Neural cell (in vitro differentiated cells): ENCODE measurements at regions not wholly inside any gene's neighbourhood (a gene's known extent, or its start where the extent isn't known, plus 50 kb on each side); places are given as distances from the start of the nearest gene placed in this dataset.

Experiments
- H2AFZ ChIP-seq: fragments of 200-600, 300-800 bp; sonication (generic), shearing (Covaris generic); 2 replicates; pipeline ENCODE4 v1.6.0; 2014; ENCODE audit warnings: low read depth, mild to moderate bottlenecking, antibody characterized with exemption, low read length, moderate library complexity
- H3F3A ChIP-seq: fragments of 200-600 bp; shearing (Covaris generic); 2 replicates; pipeline ENCODE4 v1.6.1; 2016; ENCODE audit warnings: mild to moderate bottlenecking, moderate library complexity, mixed read lengths, antibody characterized with exemption, low read length; ENCODE audit not compliant: insufficient read depth, poor library complexity, severe bottlenecking
- H3K27ac ChIP-seq: fragments of 200-600, 300-800 bp; sonication (generic), shearing (Covaris generic); 2 replicates; pipeline ENCODE4 v1.5.1; 2014; ENCODE audit warnings: mild to moderate bottlenecking, low read length, moderate library complexity
- H3K27me3 ChIP-seq: fragments of 300-800, 200-600 bp; sonication (generic), shearing (Covaris generic); 2 replicates; pipeline ENCODE4 v1.6.0; 2014; ENCODE audit warnings: mild to moderate bottlenecking, low read depth, low read length, moderate library complexity; ENCODE audit not compliant: insufficient read depth
- H3K36me3 ChIP-seq: fragments of 300-800, 200-600 bp; sonication (generic), shearing (Covaris generic); 2 replicates; pipeline ENCODE4 v1.5.1; 2014; ENCODE audit warnings: mild to moderate bottlenecking, antibody characterized with exemption, low read length, moderate library complexity; ENCODE audit not compliant: insufficient read depth
- H3K4me2 ChIP-seq: fragments of 300-800, 200-600 bp; sonication (generic), shearing (Covaris generic); 2 replicates; pipeline ENCODE4 v1.6.0; 2014; ENCODE audit warnings: mild to moderate bottlenecking, low read length
- H3K4me3 ChIP-seq: fragments of 300-800, 200-600 bp; sonication (generic), shearing (Covaris generic); 2 replicates; pipeline ENCODE4 v1.5.1; 2014; ENCODE audit warnings: mild to moderate bottlenecking, low read length, moderate library complexity
- H3K79me2 ChIP-seq: fragments of 200-600 bp; shearing (Covaris generic); replicated peaks from 2 replicates; pipeline ENCODE4 v1.6.0; 2014; ENCODE audit warnings: mild to moderate bottlenecking, low read length, moderate library complexity; ENCODE audit not compliant: insufficient read depth
- H3K9ac ChIP-seq: fragments of 300-800, 200-600 bp; sonication (generic), shearing (Covaris generic); 2 replicates; pipeline ENCODE4 v1.6.1; 2016; ENCODE audit warnings: mild to moderate bottlenecking, low read length, mixed read lengths
- H3K9me2 ChIP-seq: fragments of 200-600 bp; shearing (Covaris generic); 2 replicates; pipeline ENCODE4 v1.6.1; 2016; ENCODE audit warnings: mild to moderate bottlenecking, low read length, mixed read lengths; ENCODE audit not compliant: insufficient read depth
- H3K9me3 ChIP-seq: fragments of 200-600, 300-800 bp; sonication (generic), shearing (Covaris generic); 2 replicates; pipeline ENCODE4 v1.6.1; 2016; ENCODE audit warnings: mild to moderate bottlenecking, mixed run types, low read length, moderate library complexity, mixed read lengths
- H4K20me1 ChIP-seq: fragments of 200-600 bp; shearing (Covaris generic); 2 replicates; pipeline ENCODE4 v1.6.1; 2016; ENCODE audit warnings: mild to moderate bottlenecking, mixed run types; ENCODE audit not compliant: insufficient read depth
- EP300 ChIP-seq: fragments of 450-650 bp; conservative IDR thresholded peaks from 2 replicates; pipeline ENCODE4 v1.6.1; 2014; ENCODE audit warnings: antibody characterized with exemption, mild to moderate bottlenecking, moderate library complexity; ENCODE audit not compliant: poor library complexity, severe bottlenecking
- EZH2 ChIP-seq: fragments of 200-600, 300-800 bp; shearing (Covaris generic), sonication (generic); IDR thresholded peaks from 2 replicates; pipeline ENCODE4 v1.6.1; 2014; ENCODE audit warnings: antibody characterized with exemption, low read length, borderline replicate concordance, mild to moderate bottlenecking; ENCODE audit not compliant: insufficient read depth, poor library complexity, severe bottlenecking
- MXI1 ChIP-seq: fragments of 450-650 bp; conservative IDR thresholded peaks from 2 replicates; pipeline ENCODE4 v1.6.1; 2014; ENCODE audit warnings: antibody characterized with exemption, mild to moderate bottlenecking; ENCODE audit not compliant: poor library complexity, severe bottlenecking
- POLR2AphosphoS5 ChIP-seq: IDR thresholded peaks from 2 replicates; pipeline ENCODE4 v1.6.1; 2012
- RAD21 ChIP-seq: fragments of 450-650 bp; conservative IDR thresholded peaks from 2 replicates; pipeline ENCODE4 v1.6.1; 2014; ENCODE audit warnings: antibody characterized with exemption, mild to moderate bottlenecking, moderate library complexity
- SMC3 ChIP-seq: fragments of 450-650 bp; conservative IDR thresholded peaks from 2 replicates; pipeline ENCODE4 v1.6.1; 2014; ENCODE audit warnings: antibody characterized with exemption, mild to moderate bottlenecking, moderate library complexity; ENCODE audit not compliant: poor library complexity
- TAF1 ChIP-seq: IDR thresholded peaks from 2 replicates; pipeline ENCODE4 v1.6.1; 2012; ENCODE audit warnings: low read depth
- TF ChIP-seq, protein P1 (sequence below): IDR thresholded peaks from 2 replicates; pipeline ENCODE4 v1.6.1; 2012; ENCODE audit warnings: borderline replicate concordance
- TF ChIP-seq, protein P2 (sequence below): fragments of 450-650 bp; IDR thresholded peaks from 2 replicates; pipeline ENCODE4 v1.5.1; 2014; ENCODE audit warnings: antibody characterized with exemption, mild to moderate bottlenecking, moderate library complexity; ENCODE audit not compliant: poor library complexity, severe bottlenecking

DNA sequence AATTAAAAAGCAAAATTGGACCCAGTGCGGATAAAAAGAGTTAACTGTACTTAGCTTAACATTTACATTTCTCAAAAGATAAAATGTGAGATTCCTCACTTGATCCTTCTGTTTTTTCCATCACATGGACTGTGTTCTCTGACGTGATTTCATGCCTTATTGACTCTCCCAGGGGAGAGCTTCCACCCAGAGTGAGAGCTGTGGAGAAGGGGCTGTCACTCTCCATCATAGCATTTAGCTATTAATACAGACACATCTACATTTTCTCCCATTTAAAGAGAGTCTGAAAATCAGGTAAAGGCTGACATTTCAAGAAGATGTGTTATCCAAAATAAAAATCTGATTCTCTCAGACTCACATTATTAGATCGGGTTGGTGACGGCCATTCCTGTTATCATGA is 493.8 kb downstream of the FBXO15 start:
- Histone ChIP-seq H3K4me3 (peak overlapping the region; percentile 18), H3K27me3 (no peaks in the 10 kb centered on the region), H4K20me1 (no peaks in the 10 kb centered on the region), H3K9ac (no peak overlapping the region), H3K36me3 (no peaks in the 10 kb centered on the region), H3K27ac (peak overlapping the region; percentile 61), H3F3A (no peaks in the 10 kb centered on the region), H3K9me3 (no peaks in the 10 kb centered on the region), H3K79me2 (no peaks in the 10 kb centered on the region), H2AFZ (no peak overlapping the region), H3K4me2 (peak overlapping the region; percentile 37), H3K9me2 (no peaks in the 10 kb centered on the region)
- TF ChIP-seq EP300 (peak; percentile 74), EZH2 (no peak), POLR2AphosphoS5 (peak; percentile 67)

DNA sequence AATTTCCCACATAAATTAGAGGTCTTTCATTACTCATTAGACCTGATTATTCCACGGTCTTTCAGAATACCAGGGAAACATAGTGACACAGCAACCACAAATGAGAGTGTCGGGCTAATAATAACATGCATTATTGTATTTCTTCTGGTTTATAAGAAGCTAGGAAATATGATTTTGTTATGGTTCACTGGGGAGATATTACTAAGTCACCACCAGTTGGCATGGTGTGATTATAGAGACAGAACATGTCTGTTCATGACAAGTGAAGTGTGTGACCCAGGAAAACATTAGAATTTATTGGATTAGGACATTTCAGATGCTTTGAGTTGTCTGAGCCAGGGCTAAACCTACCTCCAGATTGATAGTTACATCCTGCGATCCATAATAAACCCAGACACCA is 494.4 kb downstream of the FBXO15 start:
- Histone ChIP-seq H3K4me3 (peak overlapping the region; percentile 18), H2AFZ (no peak overlapping the region), H3K9ac (no peak overlapping the region), H3K27ac (peak overlapping the region; percentile 61), H3K9me2 (no peaks in the 10 kb centered on the region), H3K36me3 (no peaks in the 10 kb centered on the region), H3K27me3 (no peaks in the 10 kb centered on the region), H3K79me2 (no peaks in the 10 kb centered on the region), H3K4me2 (peak overlapping the region; percentile 37), H4K20me1 (no peaks in the 10 kb centered on the region), H3F3A (no peaks in the 10 kb centered on the region), H3K9me3 (no peaks in the 10 kb centered on the region)
- no peak for TF ChIP-seq TAF1
- no peak for TF ChIP-seq RAD21
- TF ChIP-seq EP300 = no peak
- no peak for TF ChIP-seq POLR2AphosphoS5
- TF ChIP-seq, protein P1, sequence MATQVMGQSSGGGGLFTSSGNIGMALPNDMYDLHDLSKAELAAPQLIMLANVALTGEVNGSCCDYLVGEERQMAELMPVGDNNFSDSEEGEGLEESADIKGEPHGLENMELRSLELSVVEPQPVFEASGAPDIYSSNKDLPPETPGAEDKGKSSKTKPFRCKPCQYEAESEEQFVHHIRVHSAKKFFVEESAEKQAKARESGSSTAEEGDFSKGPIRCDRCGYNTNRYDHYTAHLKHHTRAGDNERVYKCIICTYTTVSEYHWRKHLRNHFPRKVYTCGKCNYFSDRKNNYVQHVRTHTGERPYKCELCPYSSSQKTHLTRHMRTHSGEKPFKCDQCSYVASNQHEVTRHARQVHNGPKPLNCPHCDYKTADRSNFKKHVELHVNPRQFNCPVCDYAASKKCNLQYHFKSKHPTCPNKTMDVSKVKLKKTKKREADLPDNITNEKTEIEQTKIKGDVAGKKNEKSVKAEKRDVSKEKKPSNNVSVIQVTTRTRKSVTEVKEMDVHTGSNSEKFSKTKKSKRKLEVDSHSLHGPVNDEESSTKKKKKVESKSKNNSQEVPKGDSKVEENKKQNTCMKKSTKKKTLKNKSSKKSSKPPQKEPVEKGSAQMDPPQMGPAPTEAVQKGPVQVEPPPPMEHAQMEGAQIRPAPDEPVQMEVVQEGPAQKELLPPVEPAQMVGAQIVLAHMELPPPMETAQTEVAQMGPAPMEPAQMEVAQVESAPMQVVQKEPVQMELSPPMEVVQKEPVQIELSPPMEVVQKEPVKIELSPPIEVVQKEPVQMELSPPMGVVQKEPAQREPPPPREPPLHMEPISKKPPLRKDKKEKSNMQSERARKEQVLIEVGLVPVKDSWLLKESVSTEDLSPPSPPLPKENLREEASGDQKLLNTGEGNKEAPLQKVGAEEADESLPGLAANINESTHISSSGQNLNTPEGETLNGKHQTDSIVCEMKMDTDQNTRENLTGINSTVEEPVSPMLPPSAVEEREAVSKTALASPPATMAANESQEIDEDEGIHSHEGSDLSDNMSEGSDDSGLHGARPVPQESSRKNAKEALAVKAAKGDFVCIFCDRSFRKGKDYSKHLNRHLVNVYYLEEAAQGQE = no peak
- TF ChIP-seq, protein P2, sequence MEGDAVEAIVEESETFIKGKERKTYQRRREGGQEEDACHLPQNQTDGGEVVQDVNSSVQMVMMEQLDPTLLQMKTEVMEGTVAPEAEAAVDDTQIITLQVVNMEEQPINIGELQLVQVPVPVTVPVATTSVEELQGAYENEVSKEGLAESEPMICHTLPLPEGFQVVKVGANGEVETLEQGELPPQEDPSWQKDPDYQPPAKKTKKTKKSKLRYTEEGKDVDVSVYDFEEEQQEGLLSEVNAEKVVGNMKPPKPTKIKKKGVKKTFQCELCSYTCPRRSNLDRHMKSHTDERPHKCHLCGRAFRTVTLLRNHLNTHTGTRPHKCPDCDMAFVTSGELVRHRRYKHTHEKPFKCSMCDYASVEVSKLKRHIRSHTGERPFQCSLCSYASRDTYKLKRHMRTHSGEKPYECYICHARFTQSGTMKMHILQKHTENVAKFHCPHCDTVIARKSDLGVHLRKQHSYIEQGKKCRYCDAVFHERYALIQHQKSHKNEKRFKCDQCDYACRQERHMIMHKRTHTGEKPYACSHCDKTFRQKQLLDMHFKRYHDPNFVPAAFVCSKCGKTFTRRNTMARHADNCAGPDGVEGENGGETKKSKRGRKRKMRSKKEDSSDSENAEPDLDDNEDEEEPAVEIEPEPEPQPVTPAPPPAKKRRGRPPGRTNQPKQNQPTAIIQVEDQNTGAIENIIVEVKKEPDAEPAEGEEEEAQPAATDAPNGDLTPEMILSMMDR = no peak
- no peak for TF ChIP-seq EZH2
- TF ChIP-seq MXI1 = no peak
- TF ChIP-seq SMC3 = no peak

DNA sequence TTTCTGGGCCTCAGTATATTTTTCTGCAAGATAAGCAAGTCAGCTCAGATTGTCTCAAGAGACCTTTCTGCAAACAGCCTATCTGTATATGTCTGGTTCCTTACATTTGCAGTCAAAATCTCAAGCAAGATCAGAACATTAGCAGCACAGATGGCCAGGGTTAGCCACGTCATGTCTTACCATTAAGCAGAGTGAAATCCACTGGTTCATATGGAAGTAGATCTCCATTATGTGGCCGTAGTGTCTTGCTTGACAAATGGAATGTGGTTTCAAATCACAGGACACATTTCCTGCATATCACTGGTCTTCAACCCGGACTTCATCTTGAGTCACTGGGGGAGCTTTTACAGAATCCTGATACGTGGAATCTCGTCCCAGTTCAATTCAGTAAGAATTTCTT is 500.2 kb downstream of the FBXO15 start:
- no peaks in the 10 kb centered on the region for H3K36me3 ChIP-seq
- no peaks in the 10 kb centered on the region for H3K27me3 ChIP-seq
- no peaks in the 10 kb centered on the region for H3K79me2 ChIP-seq
- TF ChIP-seq RAD21 = no peak
- no peak for TF ChIP-seq EP300
- no peak for TF ChIP-seq POLR2AphosphoS5
- TF ChIP-seq SMC3 = no peak
- TF ChIP-seq TAF1 = no peak
- TF ChIP-seq, protein P2 = no peak
- TF ChIP-seq, protein P1 = no peak
- TF ChIP-seq MXI1 = no peak
- TF ChIP-seq EZH2 = no peak
- H2AFZ ChIP-seq = no peak overlapping the region
- H3K4me2 ChIP-seq = no peak overlapping the region
- no peak overlapping the region for H3K9ac ChIP-seq
- no peaks in the 10 kb centered on the region for H3K9me2 ChIP-seq
- H3K9me3 ChIP-seq = no peaks in the 10 kb centered on the region
- H3F3A ChIP-seq = no peaks in the 10 kb centered on the region
- H4K20me1 ChIP-seq = no peaks in the 10 kb centered on the region
- no peak overlapping the region for H3K4me3 ChIP-seq
- peak overlapping the region; percentile 59 for H3K27ac ChIP-seq
